HG03565 (cell line): ENCODE measurements at regions not wholly inside any gene's neighbourhood (a gene's known extent, or its start where the extent isn't known, plus 50 kb on each side); places are given as distances from the start of the nearest gene placed in this dataset.

Source experiments
- ATAC-seq: cut with Tn5 transposase; IDR thresholded peaks from one replicate; pipeline ENCODE4 v1.9.1; 2021; ENCODE audit warnings: mild to moderate bottlenecking, moderate library complexity; ENCODE audit not compliant: unreplicated experiment

- ATAC-seq: no peak
Observed at GRCh38 chr5:52491071-52491787, 296.5 kb upstream of the ITGA1 start.

- no peak for ATAC-seq
Observed at GRCh38 chr5:52491818-52492217, 295.9 kb upstream of the ITGA1 start.

GRCh38 chr5:52497133-52497693, 290.5 kb upstream of the ITGA1 start:
- no peak for ATAC-seq

- no peak for ATAC-seq
Observed at GRCh38 chr5:52498607-52499006, 289.1 kb upstream of the ITGA1 start.

GRCh38 chr5:52502460-52502999, 285.2 kb upstream of the ITGA1 start:
- no peak for ATAC-seq

GRCh38 chr5:52504584-52505240, 283.0 kb upstream of the ITGA1 start:
- no peak for ATAC-seq

GRCh38 chr5:52517667-52518066, 270.0 kb upstream of the ITGA1 start:
- ATAC-seq: no peak

- ATAC-seq: no peak
Observed at GRCh38 chr5:52520171-52520570, 267.5 kb upstream of the ITGA1 start.

- ATAC-seq: no peak
Observed at GRCh38 chr5:52521236-52521635, 266.5 kb upstream of the ITGA1 start.

GRCh38 chr5:52523701-52524100, 264.0 kb upstream of the ITGA1 start:
- no peak for ATAC-seq

GRCh38 chr5:52531105-52531504, 256.6 kb upstream of the ITGA1 start:
- ATAC-seq: no peak

- ATAC-seq: no peak
Observed at GRCh38 chr5:52543594-52543993, 244.1 kb upstream of the ITGA1 start.

- no peak for ATAC-seq
Observed at GRCh38 chr5:52544738-52545137, 243.0 kb upstream of the ITGA1 start.

GRCh38 chr5:52554293-52554692, 233.4 kb upstream of the ITGA1 start:
- ATAC-seq: no peak

- ATAC-seq: no peak
Observed at GRCh38 chr5:52560366-52560765, 227.3 kb upstream of the ITGA1 start.

- ATAC-seq: no peak
Observed at GRCh38 chr5:52562473-52562872, 225.2 kb upstream of the ITGA1 start.

- ATAC-seq: no peak
Observed at GRCh38 chr5:52564587-52564986, 223.1 kb upstream of the ITGA1 start.

- ATAC-seq: no peak
Observed at GRCh38 chr5:52577546-52577945, 210.2 kb upstream of the ITGA1 start.

GRCh38 chr5:52579391-52579790, 208.3 kb upstream of the ITGA1 start:
- no peak for ATAC-seq

GRCh38 chr5:52580921-52581320, 206.8 kb upstream of the ITGA1 start:
- ATAC-seq: no peak

- no peak for ATAC-seq
Observed at GRCh38 chr5:52582313-52582712, 205.4 kb upstream of the ITGA1 start.

GRCh38 chr5:52587131-52587530, 200.6 kb upstream of the ITGA1 start:
- no peak for ATAC-seq
